Keratinocyte (primary cell): ENCODE measurements at regions not wholly inside any gene's neighbourhood (a gene's known extent, or its start where the extent isn't known, plus 50 kb on each side); places are given as distances from the start of the nearest gene placed in this dataset.

Experiments used
- DNase-seq: peaks from one replicate; pipeline ENCODE4 v3.0.0-alpha.2; 2011; ENCODE audit warnings: low read depth, missing footprints, low spot score
- FAIRE-seq: peaks from 2 replicates; lab custom pipeline; 2011; peaks lifted over from hg19 to GRCh38; lab: Jason Lieb, UNC
- H2AFZ ChIP-seq: 2 replicates; pipeline ENCODE4 v1.6.0; 2012; ENCODE audit warnings: low read length, control low read depth, inconsistent platforms; ENCODE audit not compliant: control insufficient read depth
- H3K27ac ChIP-seq: 2 replicates; pipeline ENCODE4 v1.5.1; 2011; ENCODE audit warnings: low read length; ENCODE audit not compliant: control insufficient read depth, insufficient read depth
- H3K27me3 ChIP-seq: 3 replicates; pipeline ENCODE4 v1.6.0; 2011; ENCODE audit warnings: low read length; ENCODE audit not compliant: control insufficient read depth, insufficient read depth; ENCODE audit errors: extremely low read depth
- H3K36me3 ChIP-seq, 2 experiments: 2 replicates in 1 of 2; 3 replicates in 1 of 2; pipeline ENCODE4 v1.5.1; 2011; ENCODE audit warnings: low read length in 2 of 2, mild to moderate bottlenecking in 1 of 2; ENCODE audit not compliant: control insufficient read depth in 2 of 2, insufficient read depth in 2 of 2; ENCODE audit errors: extremely low read depth in 1 of 2
- H3K4me1 ChIP-seq: 3 replicates; pipeline ENCODE4 v1.5.1; 2011; ENCODE audit warnings: low read length; ENCODE audit not compliant: control insufficient read depth, insufficient read depth; ENCODE audit errors: extremely low read depth
- H3K4me2 ChIP-seq: 3 replicates; pipeline ENCODE4 v1.6.0; 2011; ENCODE audit warnings: low read depth, low read length; ENCODE audit not compliant: control insufficient read depth, insufficient read depth; ENCODE audit errors: extremely low read depth
- H3K4me3 ChIP-seq, 3 experiments: fragments of 200-600 bp in 1 of 3; sonication (generic) in 1 of 3; 2 replicates in 2 of 3; 3 replicates in 1 of 3; pipeline ENCODE4 v1.5.1; 2011 to 2016; ENCODE audit warnings: low read length in 3 of 3, mild to moderate bottlenecking in 3 of 3, control low read depth in 2 of 3, inconsistent platforms in 1 of 3, low read depth in 1 of 3, mixed read lengths in 1 of 3, mixed run types in 1 of 3, moderate library complexity in 1 of 3; ENCODE audit not compliant: control insufficient read depth in 2 of 3, insufficient read depth in 2 of 3; ENCODE audit errors: extremely low read depth in 1 of 3
- H3K79me2 ChIP-seq: 2 replicates; pipeline ENCODE4 v1.6.0; 2012; ENCODE audit warnings: low read length; ENCODE audit not compliant: control insufficient read depth, insufficient read depth
- H3K9ac ChIP-seq: 3 replicates; pipeline ENCODE4 v1.6.0; 2011; ENCODE audit warnings: low read length; ENCODE audit not compliant: control insufficient read depth, insufficient read depth; ENCODE audit errors: extremely low read depth
- H3K9me1 ChIP-seq: 3 replicates; pipeline ENCODE4 v1.6.0; 2011; ENCODE audit warnings: low read length; ENCODE audit not compliant: control insufficient read depth, insufficient read depth; ENCODE audit errors: extremely low read depth
- H3K9me3 ChIP-seq: 2 replicates; pipeline ENCODE4 v1.5.1; 2012; ENCODE audit warnings: low read depth, low read length; ENCODE audit not compliant: control insufficient read depth
- H4K20me1 ChIP-seq: 3 replicates; pipeline ENCODE4 v1.6.0; 2011; ENCODE audit warnings: low read length; ENCODE audit not compliant: control insufficient read depth, insufficient read depth; ENCODE audit errors: extremely low read depth
- CTCF ChIP-seq, 3 experiments: IDR thresholded peaks in 1 of 3; conservative IDR thresholded peaks in 1 of 3; optimal IDR thresholded peaks in 1 of 3; 2 replicates in 2 of 3; 3 replicates in 1 of 3; pipeline versions ENCODE3 to v1.5.1; 2011; ENCODE audit warnings: low read length in 3 of 3, mild to moderate bottlenecking in 3 of 3, moderate library complexity in 2 of 3, control low read depth in 1 of 3, inconsistent platforms in 1 of 3; ENCODE audit not compliant: insufficient read depth in 2 of 3; ENCODE audit errors: extremely low read depth in 1 of 3
- EZH2 ChIP-seq: IDR thresholded peaks from one replicate; pipeline ENCODE4 v1.6.1; 2012; ENCODE audit warnings: inconsistent platforms, mild to moderate bottlenecking, low read length, moderate library complexity
- dilution Hi-C: fragments of 300-500 bp; cut with MboI; formaldehyde crosslinking; loops from one replicate; pipeline ENCODE4 v1.7.0; 2020; ENCODE audit warnings: low sequenced_read_pairs; ENCODE audit not compliant: extremely low pct_ligation_motif_present

DNA sequence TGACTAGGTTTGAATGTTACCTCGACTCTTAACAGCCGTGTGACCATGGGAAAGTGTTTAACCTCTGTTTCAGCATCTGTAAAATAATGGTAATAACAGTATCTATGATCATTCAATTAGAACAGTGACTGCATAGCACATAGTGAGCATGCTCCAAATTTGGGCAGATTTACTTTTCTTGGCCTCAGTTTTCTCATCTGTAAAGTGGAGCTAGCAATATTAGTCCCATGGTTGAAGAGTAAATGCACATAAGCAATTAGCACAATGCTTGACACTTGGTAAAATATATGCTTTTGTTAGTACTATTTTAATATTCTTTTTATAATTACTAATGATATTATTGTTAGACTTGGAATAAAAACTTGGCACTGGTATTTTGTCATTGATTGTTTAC, 66.4 kb upstream of the TANC1 start:
- H3K79me2 ChIP-seq: no peaks in the 10 kb centered on the region
- no peak overlapping the region for H3K9ac ChIP-seq
- DNase-seq: no peak
- H3K27me3 ChIP-seq: no peaks in the 10 kb centered on the region
- no peaks in the 10 kb centered on the region for H3K9me1 ChIP-seq
- no peak for FAIRE-seq
- no peak overlapping the region for H3K27ac ChIP-seq
- H3K4me2 ChIP-seq: no peak overlapping the region
- no peaks in the 10 kb centered on the region for H3K9me3 ChIP-seq
- no peaks in the 10 kb centered on the region for H3K36me3 ChIP-seq
- dilution Hi-C loops: no loop called here
- H3K4me3 ChIP-seq: no peak overlapping the region
- no peaks in the 10 kb centered on the region for H3K4me1 ChIP-seq
- TF ChIP-seq CTCF (optimal IDR thresholded peaks at IDR 0.05 in 1 of 3, IDR thresholded peaks at IDR 0.05 in 1 of 3, conservative IDR thresholded peaks at IDR 0.05 in 1 of 3; ENCODE audit: extremely low read depth in 1 of 3, insufficient read depth in 2 of 3, low read length in 3 of 3): no peak
- H4K20me1 ChIP-seq: no peaks in the 10 kb centered on the region
- H2AFZ ChIP-seq: no peak overlapping the region

- Histone ChIP-seq H2AFZ (no peak overlapping the region), H4K20me1 (no peaks in the 10 kb centered on the region), H3K9me3 (no peaks in the 10 kb centered on the region), H3K4me3 (no peak overlapping the region), H3K4me1 (no peaks in the 10 kb centered on the region), H3K27ac (no peak overlapping the region), H3K27me3 (no peaks in the 10 kb centered on the region), H3K9me1 (no peaks in the 10 kb centered on the region), H3K4me2 (no peak overlapping the region), H3K79me2 (no peaks in the 10 kb centered on the region), H3K9ac (no peak overlapping the region), H3K36me3 (no peaks in the 10 kb centered on the region)
- FAIRE-seq (peak; percentile 46), DNase-seq (no peak)
- TF ChIP-seq CTCF (optimal IDR thresholded peaks at IDR 0.05 in 1 of 3, IDR thresholded peaks at IDR 0.05 in 1 of 3, conservative IDR thresholded peaks at IDR 0.05 in 1 of 3; ENCODE audit: extremely low read depth in 1 of 3, insufficient read depth in 2 of 3, low read length in 3 of 3) (no peak), EZH2 (no peak)
- dilution Hi-C loops: no loop called here
These were observed 64.6 kb upstream of the TANC1 start for GRCh38 chr2:158903711-158904405.
